ENCODE measurements at regions not wholly inside any gene's neighbourhood (a gene's known extent, or its start where the extent isn't known, plus 50 kb on each side); places are given as distances from the start of the nearest gene placed in this dataset.
"Not testable (repeated sequence)": the region's sequence is repeated elsewhere in the genome, so short reads cannot be mapped to it uniquely, and the experiment has no call there.

DNA sequence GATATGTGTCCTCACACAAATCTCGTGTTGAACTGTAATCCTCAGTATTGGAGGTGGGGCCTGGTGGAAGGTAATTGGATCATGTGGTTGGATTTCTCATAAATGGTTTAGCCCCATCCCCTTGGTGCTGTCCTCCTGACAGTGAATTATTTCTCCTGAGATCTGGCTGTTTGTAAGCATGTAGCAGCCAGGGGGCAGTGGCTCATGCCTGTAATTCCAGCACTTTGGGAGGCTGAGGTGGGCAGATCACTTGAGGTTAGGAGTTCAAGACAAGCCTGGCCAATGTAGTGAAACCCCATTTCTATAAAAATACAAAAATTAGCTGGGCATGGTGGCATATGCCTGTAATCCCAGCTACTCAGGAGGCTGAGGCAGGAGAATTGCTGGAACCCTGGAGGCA is 999.0 kb downstream of the DNAH5 start:
- TF ChIP-seq, protein P1, sequence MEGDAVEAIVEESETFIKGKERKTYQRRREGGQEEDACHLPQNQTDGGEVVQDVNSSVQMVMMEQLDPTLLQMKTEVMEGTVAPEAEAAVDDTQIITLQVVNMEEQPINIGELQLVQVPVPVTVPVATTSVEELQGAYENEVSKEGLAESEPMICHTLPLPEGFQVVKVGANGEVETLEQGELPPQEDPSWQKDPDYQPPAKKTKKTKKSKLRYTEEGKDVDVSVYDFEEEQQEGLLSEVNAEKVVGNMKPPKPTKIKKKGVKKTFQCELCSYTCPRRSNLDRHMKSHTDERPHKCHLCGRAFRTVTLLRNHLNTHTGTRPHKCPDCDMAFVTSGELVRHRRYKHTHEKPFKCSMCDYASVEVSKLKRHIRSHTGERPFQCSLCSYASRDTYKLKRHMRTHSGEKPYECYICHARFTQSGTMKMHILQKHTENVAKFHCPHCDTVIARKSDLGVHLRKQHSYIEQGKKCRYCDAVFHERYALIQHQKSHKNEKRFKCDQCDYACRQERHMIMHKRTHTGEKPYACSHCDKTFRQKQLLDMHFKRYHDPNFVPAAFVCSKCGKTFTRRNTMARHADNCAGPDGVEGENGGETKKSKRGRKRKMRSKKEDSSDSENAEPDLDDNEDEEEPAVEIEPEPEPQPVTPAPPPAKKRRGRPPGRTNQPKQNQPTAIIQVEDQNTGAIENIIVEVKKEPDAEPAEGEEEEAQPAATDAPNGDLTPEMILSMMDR (conservative IDR thresholded peaks at IDR 0.05; ENCODE audit: low read length): not testable (repeated sequence)
- TF ChIP-seq EZH2phosphoT487 (IDR thresholded peaks at IDR 0.05; ENCODE audit: borderline replicate concordance, low read depth, low read length): not testable (repeated sequence)
